NB4 (cell line): ENCODE measurements at regions not wholly inside any gene's neighbourhood (a gene's known extent, or its start where the extent isn't known, plus 50 kb on each side); places are given as distances from the start of the nearest gene placed in this dataset.

Experiments used
- DNase-seq: peaks from one replicate; pipeline ENCODE4 v3.0.0; 2010; ENCODE audit warnings: low read depth
- H3K4me3 ChIP-seq: one replicate; pipeline ENCODE4 v1.5.1; 2011; ENCODE audit warnings: mild to moderate bottlenecking, low read depth, low read length, moderate library complexity
- CTCF ChIP-seq: IDR thresholded peaks from one replicate; pipeline ENCODE4 v1.5.1; 2012; ENCODE audit warnings: low read depth, low read length
- MAX ChIP-seq: IDR thresholded peaks from 2 replicates; pipeline ENCODE4 v1.6.1; 2011; ENCODE audit warnings: low read depth, low read length
- MYC ChIP-seq: IDR thresholded peaks from 2 replicates; pipeline ENCODE4 v1.6.1; 2011; ENCODE audit warnings: low read depth, low read length
- POLR2A ChIP-seq: IDR thresholded peaks from 2 replicates; pipeline ENCODE4 v1.6.1; 2011; ENCODE audit warnings: mild to moderate bottlenecking; ENCODE audit not compliant: insufficient read length; ENCODE audit errors: extremely low read depth

GRCh38 chr2:12806549-12807242 lies 90.0 kb downstream of the TRIB2 start:
- no peak for DNase-seq
- TF ChIP-seq MYC (no peak), MAX (no peak), CTCF (no peak), POLR2A (no peak)
- H3K4me3 ChIP-seq: no peak overlapping the region

DNA sequence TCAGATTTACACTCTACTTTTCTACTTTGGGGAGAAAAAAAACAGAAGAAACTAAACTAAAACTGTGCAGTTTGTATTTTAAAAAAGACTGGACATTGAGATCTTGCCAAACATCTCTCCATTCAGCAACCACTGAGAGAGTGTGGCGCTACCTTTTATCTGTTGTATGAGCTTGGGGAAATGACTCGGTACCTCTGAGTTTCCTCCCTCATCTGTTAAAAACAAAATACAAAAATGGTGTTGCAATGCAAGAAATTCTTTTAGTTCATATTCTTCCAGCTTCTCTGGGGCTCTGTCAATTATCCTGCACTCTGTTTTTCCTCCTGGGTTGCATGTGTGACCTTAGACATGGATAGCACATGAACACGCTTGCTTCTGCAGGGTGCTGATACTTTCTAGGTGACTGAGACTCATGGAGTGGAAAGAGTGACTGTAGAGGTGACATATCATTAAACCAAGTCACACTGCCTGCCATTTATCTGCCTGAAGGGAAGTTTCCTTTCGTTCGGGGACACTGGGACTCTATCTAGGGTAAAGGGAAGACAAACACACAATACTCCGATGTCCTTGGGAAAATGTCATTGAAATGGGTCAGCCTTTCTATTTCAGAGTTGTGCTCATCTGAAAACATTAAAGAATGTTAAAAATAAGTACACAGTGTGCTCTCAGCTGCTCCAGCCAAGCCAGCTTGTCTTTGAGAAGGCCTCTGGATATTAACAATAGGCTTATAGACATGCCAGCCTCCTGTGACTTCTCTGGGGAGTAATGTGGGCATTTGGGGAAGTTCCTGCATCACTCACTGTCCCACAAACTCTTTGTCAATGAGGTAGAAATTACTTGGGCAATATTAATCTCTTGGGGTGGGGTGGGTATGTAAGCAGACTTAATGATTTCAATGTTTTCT lies 91.4 kb downstream of the TRIB2 start:
- H3K4me3 ChIP-seq: no peak overlapping the region
- no peak for TF ChIP-seq CTCF
- TF ChIP-seq MAX: no peak
- no peak for TF ChIP-seq MYC
- no peak for TF ChIP-seq POLR2A
- peak; percentile 82 for DNase-seq

DNA sequence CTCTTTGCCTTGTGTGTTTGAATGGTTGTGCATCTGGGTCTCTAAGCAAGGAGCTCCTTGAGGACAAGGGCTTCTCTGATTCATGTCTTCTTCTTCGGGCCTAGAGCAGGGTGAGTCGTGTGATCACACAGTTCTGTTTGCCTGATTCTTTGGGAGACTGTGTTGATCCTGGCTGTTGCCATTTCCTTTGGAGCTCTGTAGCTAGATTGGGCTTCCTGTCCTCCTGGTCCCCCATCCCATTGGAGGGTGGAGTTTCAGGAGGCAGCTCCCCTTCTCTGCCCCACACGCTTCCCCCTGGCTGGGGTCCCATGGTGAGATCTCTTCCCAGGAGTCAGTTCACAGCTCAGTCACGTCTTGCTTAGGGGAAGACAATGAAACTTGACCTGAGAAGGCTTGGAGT lies 92.8 kb downstream of the TRIB2 start:
- H3K4me3 ChIP-seq: no peak overlapping the region
- TF ChIP-seq MYC (no peak), POLR2A (no peak), CTCF (no peak), MAX (no peak)
- no peak for DNase-seq

DNA sequence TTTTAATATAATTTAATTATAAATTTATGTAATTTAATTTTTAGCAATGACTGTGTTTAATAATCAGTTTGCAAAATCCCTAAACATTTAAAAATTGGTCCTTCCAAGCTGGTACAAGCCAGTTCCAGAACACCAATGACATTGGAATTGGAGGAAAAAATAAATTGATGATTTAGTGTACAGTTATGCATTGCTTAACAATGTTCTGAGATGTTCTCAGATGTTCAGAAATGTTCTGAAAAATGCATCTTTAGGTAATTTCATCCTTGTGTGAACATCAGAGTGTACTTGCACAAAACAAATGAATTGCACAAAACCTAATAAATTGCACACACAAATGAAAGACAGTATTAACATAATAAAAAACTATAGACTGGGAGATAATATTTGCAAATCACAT lies 95.2 kb downstream of the TRIB2 start:
- no peak overlapping the region for H3K4me3 ChIP-seq
- no peak for TF ChIP-seq MYC
- TF ChIP-seq MAX: no peak
- TF ChIP-seq CTCF: no peak
- no peak for TF ChIP-seq POLR2A
- no peak for DNase-seq

DNA sequence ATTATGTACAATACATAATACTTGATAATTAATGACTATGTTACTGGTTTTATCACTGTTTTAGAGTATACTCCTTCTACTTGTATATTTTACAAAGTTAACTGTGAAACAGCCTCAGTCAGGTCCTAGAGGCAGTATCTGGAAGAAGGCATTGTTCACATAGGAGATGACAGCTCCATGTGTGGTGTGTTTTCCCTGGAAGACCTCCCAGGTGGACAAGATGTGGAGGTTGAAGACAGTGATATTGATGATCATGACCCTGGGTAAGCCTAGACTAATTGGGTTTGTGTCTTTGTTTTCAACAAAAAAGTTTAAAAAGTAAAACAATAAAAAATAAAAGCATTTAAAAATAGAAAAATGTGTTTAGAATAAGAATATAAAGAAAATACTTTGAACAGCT lies 96.4 kb downstream of the TRIB2 start:
- TF ChIP-seq CTCF (no peak), MAX (no peak), MYC (no peak), POLR2A (no peak)
- no peak for DNase-seq
- no peak overlapping the region for H3K4me3 ChIP-seq
